Stimulated activated naive CD8-positive, alpha-beta T cell treated with anti-CD3 and anti-CD28 coated beads, Interleukin-15, Interleukin-2, amounts not matched to agents 100 ng/mL and 50 ng/mL, for 24 hours (primary cell): ENCODE measurements at regions not wholly inside any gene's neighbourhood (a gene's known extent, or its start where the extent isn't known, plus 50 kb on each side); places are given as distances from the start of the nearest gene placed in this dataset.

Source experiments
- H3K27ac Mint-ChIP-seq: one replicate; pipeline ENCODE4 v1.8.0; 2021; ENCODE audit warnings: mild to moderate bottlenecking, mixed read lengths
- H3K27me3 Mint-ChIP-seq: one replicate; pipeline ENCODE4 v1.8.0; 2021; ENCODE audit warnings: mixed read lengths
- H3K36me3 Mint-ChIP-seq: one replicate; pipeline ENCODE4 v1.8.0; 2021; ENCODE audit warnings: low read depth, mixed read lengths
- H3K4me1 Mint-ChIP-seq: one replicate; pipeline ENCODE4 v1.8.0; 2021; ENCODE audit warnings: low read depth, mixed read lengths
- H3K4me3 Mint-ChIP-seq: one replicate; pipeline ENCODE4 v1.8.0; 2021; ENCODE audit warnings: mild to moderate bottlenecking, mixed read lengths
- H3K9me3 Mint-ChIP-seq: one replicate; pipeline ENCODE4 v1.8.0; 2021; ENCODE audit warnings: mixed read lengths

- Mint-ChIP-seq H3K27ac (no peak overlapping the region), H3K4me3 (no peak overlapping the region), H3K4me1 (no peaks in the 10 kb centered on the region), H3K9me3 (no peaks in the 10 kb centered on the region), H3K27me3 (peaks cover 21% of the 10 kb centered on the region), H3K36me3 (no peaks in the 10 kb centered on the region)
These were observed 90.6 kb upstream of the TSC22D2 start for GRCh38 chr3:150317469-150317868.

- Mint-ChIP-seq H3K36me3 (no peaks in the 10 kb centered on the region), H3K4me3 (no peak overlapping the region), H3K27me3 (peaks cover 25% of the 10 kb centered on the region), H3K9me3 (no peaks in the 10 kb centered on the region), H3K4me1 (no peaks in the 10 kb centered on the region), H3K27ac (no peak overlapping the region)
These were observed 92.4 kb upstream of the TSC22D2 start for GRCh38 chr3:150315721-150316120.

- Mint-ChIP-seq H3K36me3 (no peaks in the 10 kb centered on the region), H3K4me3 (no peak overlapping the region), H3K4me1 (no peaks in the 10 kb centered on the region), H3K27ac (no peak overlapping the region), H3K9me3 (no peaks in the 10 kb centered on the region), H3K27me3 (peaks cover 31% of the 10 kb centered on the region)
These were observed 93.7 kb upstream of the TSC22D2 start for GRCh38 chr3:150314248-150315004.

GRCh38 chr3:150312018-150312657, 96.0 kb upstream of the TSC22D2 start:
- no peaks in the 10 kb centered on the region for H3K36me3 Mint-ChIP-seq
- no peak overlapping the region for H3K27ac Mint-ChIP-seq
- H3K27me3 Mint-ChIP-seq: peaks cover 43% of the 10 kb centered on the region
- H3K9me3 Mint-ChIP-seq: no peaks in the 10 kb centered on the region
- no peak overlapping the region for H3K4me3 Mint-ChIP-seq
- H3K4me1 Mint-ChIP-seq: no peaks in the 10 kb centered on the region

- Mint-ChIP-seq H3K9me3 (no peaks in the 10 kb centered on the region), H3K27me3 (peaks cover 41% of the 10 kb centered on the region), H3K4me1 (no peaks in the 10 kb centered on the region)
These were observed 96.9 kb upstream of the TSC22D2 start for GRCh38 chr3:150311156-150311555.

GRCh38 chr3:150309557-150309956, 98.5 kb upstream of the TSC22D2 start:
- no peaks in the 10 kb centered on the region for H3K36me3 Mint-ChIP-seq
- H3K27me3 Mint-ChIP-seq: peaks cover 37% of the 10 kb centered on the region
- no peak overlapping the region for H3K4me3 Mint-ChIP-seq
- H3K4me1 Mint-ChIP-seq: no peaks in the 10 kb centered on the region
- no peaks in the 10 kb centered on the region for H3K9me3 Mint-ChIP-seq
- no peak overlapping the region for H3K27ac Mint-ChIP-seq

More at GRCh38 chr3:150311156-150311555, 96.9 kb upstream of the TSC22D2 start:
- Mint-ChIP-seq H3K4me3 (no peak overlapping the region), H3K36me3 (no peaks in the 10 kb centered on the region), H3K27ac (no peak overlapping the region)

- peaks cover 37% of the 10 kb centered on the region for H3K27me3 Mint-ChIP-seq
- no peaks in the 10 kb centered on the region for H3K4me1 Mint-ChIP-seq
- no peak overlapping the region for H3K27ac Mint-ChIP-seq
- no peak overlapping the region for H3K4me3 Mint-ChIP-seq
- H3K36me3 Mint-ChIP-seq: no peaks in the 10 kb centered on the region
- H3K9me3 Mint-ChIP-seq: no peaks in the 10 kb centered on the region
These were observed 98.9 kb upstream of the TSC22D2 start for GRCh38 chr3:150309257-150309542.

- Mint-ChIP-seq H3K4me1 (no peaks in the 10 kb centered on the region), H3K4me3 (no peak overlapping the region), H3K9me3 (no peaks in the 10 kb centered on the region), H3K27me3 (peaks cover 38% of the 10 kb centered on the region), H3K27ac (no peak overlapping the region), H3K36me3 (no peaks in the 10 kb centered on the region)
These were observed 99.4 kb upstream of the TSC22D2 start for GRCh38 chr3:150308481-150309256.

- H3K4me1 Mint-ChIP-seq: no peaks in the 10 kb centered on the region
- H3K9me3 Mint-ChIP-seq: no peaks in the 10 kb centered on the region
- peaks cover 45% of the 10 kb centered on the region for H3K27me3 Mint-ChIP-seq
These were observed 100.1 kb upstream of the TSC22D2 start for GRCh38 chr3:150308037-150308319.

GRCh38 chr3:150307311-150308036, 100.6 kb upstream of the TSC22D2 start:
- peaks cover 50% of the 10 kb centered on the region for H3K27me3 Mint-ChIP-seq
- no peaks in the 10 kb centered on the region for H3K36me3 Mint-ChIP-seq
- H3K27ac Mint-ChIP-seq: no peak overlapping the region
- no peaks in the 10 kb centered on the region for H3K4me1 Mint-ChIP-seq
- no peaks in the 10 kb centered on the region for H3K9me3 Mint-ChIP-seq
- no peak overlapping the region for H3K4me3 Mint-ChIP-seq

More at GRCh38 chr3:150308037-150308319, 100.1 kb upstream of the TSC22D2 start:
- H3K36me3 Mint-ChIP-seq: no peaks in the 10 kb centered on the region
- no peak overlapping the region for H3K27ac Mint-ChIP-seq
- H3K4me3 Mint-ChIP-seq: no peak overlapping the region

- H3K36me3 Mint-ChIP-seq: no peaks in the 10 kb centered on the region
- H3K4me3 Mint-ChIP-seq: no peak overlapping the region
- H3K4me1 Mint-ChIP-seq: no peaks in the 10 kb centered on the region
- H3K27me3 Mint-ChIP-seq: peaks cover 51% of the 10 kb centered on the region
- no peak overlapping the region for H3K27ac Mint-ChIP-seq
- no peaks in the 10 kb centered on the region for H3K9me3 Mint-ChIP-seq
These were observed 101.2 kb upstream of the TSC22D2 start for GRCh38 chr3:150306906-150307305.

- H3K27ac Mint-ChIP-seq: no peak overlapping the region
- H3K4me3 Mint-ChIP-seq: no peak overlapping the region
- peaks cover 53% of the 10 kb centered on the region for H3K27me3 Mint-ChIP-seq
- no peaks in the 10 kb centered on the region for H3K4me1 Mint-ChIP-seq
- no peaks in the 10 kb centered on the region for H3K9me3 Mint-ChIP-seq
- H3K36me3 Mint-ChIP-seq: no peaks in the 10 kb centered on the region
These were observed 102.0 kb upstream of the TSC22D2 start for GRCh38 chr3:150306083-150306482.

- Mint-ChIP-seq H3K36me3 (no peaks in the 10 kb centered on the region), H3K9me3 (no peaks in the 10 kb centered on the region), H3K4me3 (no peak overlapping the region), H3K27me3 (peaks cover 49% of the 10 kb centered on the region), H3K27ac (no peak overlapping the region), H3K4me1 (no peaks in the 10 kb centered on the region)
These were observed 104.3 kb upstream of the TSC22D2 start for GRCh38 chr3:150303768-150304167.

GRCh38 chr3:150302246-150302645, 105.9 kb upstream of the TSC22D2 start:
- Mint-ChIP-seq H3K36me3 (no peaks in the 10 kb centered on the region), H3K9me3 (no peaks in the 10 kb centered on the region), H3K4me1 (no peaks in the 10 kb centered on the region), H3K27ac (no peak overlapping the region), H3K4me3 (no peak overlapping the region), H3K27me3 (peaks cover 34% of the 10 kb centered on the region)
